Vagina (tissue), 2 donors: ENCODE measurements at regions not wholly inside any gene's neighbourhood (a gene's known extent, or its start where the extent isn't known, plus 50 kb on each side); places are given as distances from the start of the nearest gene placed in this dataset.

Experiments
- DNase-seq, 2 donors: peaks; one replicate each; pipeline ENCODE4 v3.0.0-alpha.2; 2017; ENCODE audit errors: extremely low spot score in 2 of 2
- H3K27ac ChIP-seq: fragments of 200-600 bp; sonication (generic); one replicate; pipeline ENCODE4 v1.5.1; 2019
- H3K27me3 ChIP-seq: fragments of 200-600 bp; sonication (generic); one replicate; pipeline ENCODE4 v1.5.1; 2019
- H3K36me3 ChIP-seq, 2 donors: fragments of 200-600 bp; sonication (generic); one replicate each; pipeline ENCODE4 v1.5.1; 2017 to 2019
- H3K4me1 ChIP-seq: fragments of 200-600 bp; sonication (generic); one replicate; pipeline ENCODE4 v1.5.1; 2019
- H3K4me3 ChIP-seq, 2 donors: fragments of 200-600 bp; sonication (generic); 1 replicate in 1 of 2; 2 replicates in 1 of 2; pipeline ENCODE4 v1.5.1; 2016 to 2019
- H3K9me3 ChIP-seq: fragments of 200-600 bp; sonication (generic); one replicate; pipeline ENCODE4 v1.5.1; 2019
- POLR2A ChIP-seq, 2 donors: fragments of 450-650 bp; IDR thresholded peaks; one replicate each; pipeline ENCODE4 v1.6.1; 2017; ENCODE audit warnings: antibody characterized with exemption in 2 of 2, mild to moderate bottlenecking in 2 of 2, moderate library complexity in 2 of 2
- POLR2AphosphoS5 ChIP-seq, 2 donors: sonication (generic); formaldehyde crosslinking; IDR thresholded peaks; one replicate each; pipeline ENCODE4 v1.9.0; 2017; ENCODE audit warnings: antibody characterized with exemption in 2 of 2, mild to moderate bottlenecking in 2 of 2, low read depth in 1 of 2; ENCODE audit not compliant: insufficient read depth in 1 of 2
- intact Hi-C: fragments of 100-400 bp; cut with DNase I; formaldehyde crosslinking; loops from one replicate; pipeline ENCODE4 v1.15.1; 2023
- TF ChIP-seq, protein P1 (sequence below), 3 experiments: fragments of 450-650 bp in 2 of 3; fragments of 200-600 bp in 1 of 3; sonication (generic) in 1 of 3; IDR thresholded peaks; one replicate each; pipeline ENCODE4 v1.5.1; 2017 to 2019; ENCODE audit warnings: antibody characterized with exemption in 3 of 3, mild to moderate bottlenecking in 2 of 3, moderate library complexity in 2 of 3

DNA sequence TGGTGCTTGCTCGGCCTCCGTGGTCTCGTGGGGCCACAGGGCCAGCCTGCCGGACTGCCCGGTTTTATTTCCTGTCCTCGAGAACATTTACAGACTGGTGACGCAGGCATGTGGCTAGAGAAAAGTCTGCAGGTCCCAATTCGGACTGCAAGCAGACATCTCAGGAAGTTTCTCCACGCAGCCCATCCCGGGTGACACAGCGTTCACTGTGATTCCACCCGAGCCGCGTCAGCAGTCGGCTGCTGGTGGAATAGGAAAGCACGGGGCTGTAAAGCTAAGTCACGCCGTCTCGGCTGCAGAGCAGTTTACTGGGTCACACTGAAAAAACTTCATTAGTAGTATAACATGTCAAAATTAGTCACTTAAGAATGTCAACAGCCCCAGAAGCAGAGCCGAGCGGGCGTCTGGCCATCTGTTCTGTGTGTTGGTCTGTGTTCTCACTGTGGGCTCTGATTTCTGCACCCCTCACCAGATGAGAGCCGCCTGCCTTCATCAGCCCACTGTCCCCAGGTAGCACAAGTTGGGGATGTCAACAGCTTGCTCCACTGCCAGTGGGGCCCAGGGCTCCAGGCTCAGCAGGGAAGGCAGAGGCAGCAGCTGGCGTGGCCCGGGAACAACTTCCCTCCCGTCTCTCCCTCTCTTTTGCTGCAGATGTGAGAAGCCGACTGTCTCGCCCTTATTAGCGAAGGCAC, 363.7 kb downstream of the IRX2 start:
- Histone ChIP-seq H3K4me1 (no peaks in the 10 kb centered on the region), H3K36me3 (no peaks in the 10 kb centered on the region), H3K9me3 (no peaks in the 10 kb centered on the region), H3K27me3 (no peaks in the 10 kb centered on the region), H3K4me3 (peak overlapping the region in 1 of 2 donors; percentile 0), H3K27ac (no peak overlapping the region)
- intact Hi-C loops = no loop called here
- no peak for TF ChIP-seq POLR2AphosphoS5 (IDR thresholded peaks at IDR 0.05; ENCODE audit: insufficient read depth in 1 of 2, low read depth in 1 of 2)
- no peak for DNase-seq

DNA sequence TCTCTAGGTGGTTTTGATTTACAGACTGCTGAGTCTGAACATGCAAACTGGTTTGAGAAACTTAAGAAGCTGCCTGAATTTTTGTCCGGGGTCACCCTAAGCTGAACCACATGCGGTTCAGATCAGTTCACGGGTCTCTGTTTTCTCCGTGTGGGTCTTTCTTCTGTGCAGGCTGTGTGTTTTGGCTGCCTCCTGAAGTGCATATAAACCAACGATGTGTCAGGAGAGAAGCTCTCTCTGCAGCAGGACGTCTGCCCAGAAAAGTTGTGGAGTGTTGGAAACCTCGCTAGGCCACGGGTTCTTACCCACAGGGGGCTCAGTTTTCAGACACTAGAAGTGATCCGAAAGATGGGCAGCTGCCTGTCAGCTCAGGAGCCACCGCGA, 364.2 kb downstream of the IRX2 start:
- no peak for TF ChIP-seq POLR2AphosphoS5 (IDR thresholded peaks at IDR 0.05; ENCODE audit: insufficient read depth in 1 of 2, low read depth in 1 of 2)
- TF ChIP-seq, protein P1, sequence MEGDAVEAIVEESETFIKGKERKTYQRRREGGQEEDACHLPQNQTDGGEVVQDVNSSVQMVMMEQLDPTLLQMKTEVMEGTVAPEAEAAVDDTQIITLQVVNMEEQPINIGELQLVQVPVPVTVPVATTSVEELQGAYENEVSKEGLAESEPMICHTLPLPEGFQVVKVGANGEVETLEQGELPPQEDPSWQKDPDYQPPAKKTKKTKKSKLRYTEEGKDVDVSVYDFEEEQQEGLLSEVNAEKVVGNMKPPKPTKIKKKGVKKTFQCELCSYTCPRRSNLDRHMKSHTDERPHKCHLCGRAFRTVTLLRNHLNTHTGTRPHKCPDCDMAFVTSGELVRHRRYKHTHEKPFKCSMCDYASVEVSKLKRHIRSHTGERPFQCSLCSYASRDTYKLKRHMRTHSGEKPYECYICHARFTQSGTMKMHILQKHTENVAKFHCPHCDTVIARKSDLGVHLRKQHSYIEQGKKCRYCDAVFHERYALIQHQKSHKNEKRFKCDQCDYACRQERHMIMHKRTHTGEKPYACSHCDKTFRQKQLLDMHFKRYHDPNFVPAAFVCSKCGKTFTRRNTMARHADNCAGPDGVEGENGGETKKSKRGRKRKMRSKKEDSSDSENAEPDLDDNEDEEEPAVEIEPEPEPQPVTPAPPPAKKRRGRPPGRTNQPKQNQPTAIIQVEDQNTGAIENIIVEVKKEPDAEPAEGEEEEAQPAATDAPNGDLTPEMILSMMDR (IDR thresholded peaks at IDR 0.05) = no peak
- no peak for TF ChIP-seq POLR2A (IDR thresholded peaks at IDR 0.05)
- Histone ChIP-seq H3K9me3 (no peaks in the 10 kb centered on the region), H3K27me3 (no peaks in the 10 kb centered on the region), H3K4me3 (no peak overlapping the region), H3K36me3 (no peaks in the 10 kb centered on the region), H3K27ac (no peak overlapping the region), H3K4me1 (no peaks in the 10 kb centered on the region)
- DNase-seq = peak in 1 of 2 donors; percentile 25
- intact Hi-C loops = no loop called here

DNA sequence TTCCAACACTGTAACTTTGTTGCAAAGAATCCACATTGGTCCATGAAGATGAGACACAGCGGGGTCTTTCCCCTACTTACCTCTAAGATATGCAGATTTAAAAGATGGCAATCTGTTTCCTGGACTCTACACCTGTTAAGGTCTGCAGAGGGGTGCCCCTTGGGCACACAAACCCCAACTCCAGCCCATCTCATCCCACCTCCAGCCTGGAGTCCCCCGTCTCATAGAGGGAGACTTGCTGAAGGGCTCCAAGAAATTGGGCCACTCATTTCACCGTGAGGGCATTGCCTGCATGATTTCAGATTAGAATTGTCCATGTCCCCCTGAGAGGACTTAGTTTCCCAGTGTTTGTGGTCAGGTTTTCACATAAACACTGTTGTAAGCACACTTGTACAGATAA, 365.7 kb downstream of the IRX2 start:
- DNase-seq = peak; percentile 49 to 67

DNA sequence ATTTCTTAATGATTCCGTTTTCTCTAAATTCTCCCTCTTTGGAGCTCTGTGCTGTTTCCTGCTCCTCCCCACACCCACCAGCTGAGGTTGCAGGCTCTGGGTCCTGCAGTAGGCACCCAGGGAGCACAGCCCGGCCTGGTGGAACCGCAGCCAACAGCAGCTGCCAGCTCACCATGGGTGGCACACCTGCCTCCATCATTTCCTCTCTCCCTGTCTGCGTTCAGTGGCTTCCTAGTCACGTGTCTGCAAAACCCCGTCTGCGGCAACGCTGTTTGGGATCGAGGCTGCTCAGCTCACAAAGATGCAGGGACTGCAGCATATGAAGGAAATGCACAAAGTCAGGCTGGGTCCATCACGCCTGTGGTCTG, 367.8 kb downstream of the IRX2 start:
- Histone ChIP-seq H3K27me3 (no peaks in the 10 kb centered on the region), H3K36me3 (no peaks in the 10 kb centered on the region), H3K4me1 (no peaks in the 10 kb centered on the region), H3K4me3 (no peak overlapping the region), H3K27ac (no peak overlapping the region), H3K9me3 (no peaks in the 10 kb centered on the region)
- TF ChIP-seq POLR2A (IDR thresholded peaks at IDR 0.05) = no peak
- no peak for TF ChIP-seq POLR2AphosphoS5 (IDR thresholded peaks at IDR 0.05; ENCODE audit: insufficient read depth in 1 of 2, low read depth in 1 of 2)
- TF ChIP-seq, protein P1 (IDR thresholded peaks at IDR 0.05) = no peak
- intact Hi-C loops = no loop called here
- peak in 1 of 2 donors; percentile 70 for DNase-seq

More for the DNA sequence above, 365.7 kb downstream of the IRX2 start:
- no peak overlapping the region for H3K4me3 ChIP-seq
- no peak overlapping the region for H3K27ac ChIP-seq
- H3K4me1 ChIP-seq = no peaks in the 10 kb centered on the region
- no peaks in the 10 kb centered on the region for H3K27me3 ChIP-seq
- no peaks in the 10 kb centered on the region for H3K9me3 ChIP-seq
- H3K36me3 ChIP-seq = no peaks in the 10 kb centered on the region
- TF ChIP-seq, protein P1 (IDR thresholded peaks at IDR 0.05) = no peak
- TF ChIP-seq POLR2AphosphoS5 (IDR thresholded peaks at IDR 0.05; ENCODE audit: insufficient read depth in 1 of 2, low read depth in 1 of 2) (no peak), POLR2A (IDR thresholded peaks at IDR 0.05) (no peak)
- intact Hi-C loops = no loop called here

DNA sequence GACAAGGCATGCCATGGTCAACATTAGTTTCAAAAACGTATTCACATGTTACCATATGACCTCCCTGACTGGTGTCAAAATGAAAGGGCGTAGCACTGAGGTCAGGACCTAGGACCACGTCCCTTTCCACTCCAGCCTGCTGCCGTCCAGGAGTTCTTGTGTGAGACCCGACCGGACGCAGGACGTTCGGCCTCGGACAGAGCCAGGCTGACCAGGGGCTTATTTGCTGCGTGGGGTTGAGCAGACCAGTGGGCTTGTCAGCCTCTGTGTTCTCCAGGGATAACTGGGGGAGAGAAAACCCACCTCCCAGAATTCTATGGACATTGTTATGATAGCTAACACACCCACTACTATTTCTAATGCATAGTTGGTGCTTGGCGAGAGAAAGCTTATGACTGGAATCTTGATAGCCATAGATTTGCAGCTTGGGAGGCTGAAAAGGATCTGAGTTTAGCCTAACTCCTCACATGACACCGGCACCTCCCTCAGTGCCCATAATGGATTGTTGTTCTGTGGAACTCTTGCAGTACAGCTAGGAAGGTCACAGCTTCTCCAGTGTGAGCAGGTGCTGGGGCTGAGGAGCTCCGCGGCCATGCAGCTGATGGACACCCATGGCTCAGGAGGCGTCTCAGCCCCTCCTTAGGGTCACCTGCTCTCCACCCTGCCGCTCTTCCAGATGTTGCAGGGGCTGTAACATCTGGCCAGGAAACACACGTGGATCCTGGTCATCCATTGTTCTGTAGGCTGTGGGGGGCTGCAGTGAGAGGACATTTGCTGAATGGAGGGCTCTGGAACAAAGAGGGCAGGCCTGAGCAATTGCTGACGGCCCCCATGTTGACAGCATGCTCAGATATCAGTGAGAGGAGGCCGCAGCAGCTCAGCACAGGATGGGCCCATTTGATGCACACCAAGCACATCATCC, 368.4 kb downstream of the IRX2 start:
- no peak for TF ChIP-seq POLR2A (IDR thresholded peaks at IDR 0.05)
- no peak for TF ChIP-seq POLR2AphosphoS5 (IDR thresholded peaks at IDR 0.05; ENCODE audit: insufficient read depth in 1 of 2, low read depth in 1 of 2)
- H3K36me3 ChIP-seq = no peaks in the 10 kb centered on the region
- H3K4me1 ChIP-seq = no peaks in the 10 kb centered on the region
- intact Hi-C loops = no loop called here
- H3K4me3 ChIP-seq = no peak overlapping the region
- DNase-seq = peak; percentile 72 to 74
- no peaks in the 10 kb centered on the region for H3K27me3 ChIP-seq
- H3K27ac ChIP-seq = no peak overlapping the region
- no peaks in the 10 kb centered on the region for H3K9me3 ChIP-seq
